IMR-90 (cell line): ENCODE measurements at regions not wholly inside any gene's neighbourhood (a gene's known extent, or its start where the extent isn't known, plus 50 kb on each side); places are given as distances from the start of the nearest gene placed in this dataset.
"Not testable (repeated sequence)": the region's sequence is repeated elsewhere in the genome, so short reads cannot be mapped to it uniquely, and the experiment has no call there.

Experiments used
- ATAC-seq: fragments of 200-7000 bp; cut with Tn5 transposase; 2 replicates; pipeline ENCODE4 v1.9.1; 2020; ENCODE audit warnings: low read depth, mild to moderate bottlenecking, moderate library complexity
- BruUV-seq: library from RNA; stranded (reverse); fragments of 400-500 nt; replicated peaks from 2 replicates; lab custom pipeline; 2021; lab: Mats Ljungman, UMichigan
- CTCF ChIA-PET: fragments of 300-600 bp; formaldehyde crosslinking; extraction: SDS; loops from one replicate; lab custom pipeline; 2021; ENCODE audit warnings: antibody characterized with exemption; lab: Yijun Ruan, JAX
- POLR2A ChIA-PET: fragments of 300-600 bp; sonication (Branson Sonifier 250); formaldehyde crosslinking; loops from one replicate; lab custom pipeline; 2022; ENCODE audit warnings: antibody characterized with exemption; ENCODE audit not compliant: unreplicated experiment; lab: Charles Lee
- DNase-seq: peaks from one replicate; pipeline ENCODE4 v3.0.0; 2013
- H2AFZ ChIP-seq: replicated peaks from 2 replicates; pipeline ENCODE3; 2013; ENCODE audit warnings: low read length, mild to moderate bottlenecking; ENCODE audit not compliant: poor library complexity
- H2AK5ac ChIP-seq: 2 replicates; pipeline ENCODE4 v1.6.1; 2013; ENCODE audit warnings: low read depth, low read length, inconsistent platforms
- H2AK9ac ChIP-seq: replicated peaks from 2 replicates; pipeline ENCODE3; 2013; ENCODE audit warnings: mild to moderate bottlenecking, low read depth, low read length, moderate library complexity; ENCODE audit not compliant: poor library complexity
- H2BK120ac ChIP-seq: 2 replicates; pipeline ENCODE4 v1.6.1; 2013; ENCODE audit warnings: low read depth, low read length, inconsistent platforms
- H2BK15ac ChIP-seq: 3 replicates; pipeline ENCODE4 v1.6.1; 2013; ENCODE audit warnings: low read depth, low read length, inconsistent platforms
- H2BK20ac ChIP-seq: 2 replicates; pipeline ENCODE4 v1.6.1; 2013; ENCODE audit warnings: low read depth, mild to moderate bottlenecking, inconsistent platforms, low read length, moderate library complexity
- H2BK5ac ChIP-seq: 2 replicates; pipeline ENCODE4 v1.6.1; 2013; ENCODE audit warnings: mild to moderate bottlenecking, low read depth, low read length, inconsistent platforms; ENCODE audit not compliant: poor library complexity, severe bottlenecking
- H3K14ac ChIP-seq: replicated peaks from 2 replicates; pipeline ENCODE4 v1.6.1; 2013; ENCODE audit warnings: low read depth, low read length, inconsistent platforms
- H3K18ac ChIP-seq: 2 replicates; pipeline ENCODE4 v1.6.1; 2013; ENCODE audit warnings: low read depth, low read length, control low read depth
- H3K23ac ChIP-seq: 2 replicates; pipeline ENCODE4 v1.6.1; 2013; ENCODE audit warnings: low read depth, low read length, inconsistent platforms
- H3K27ac ChIP-seq: 2 replicates; pipeline ENCODE4 v1.5.1; 2013; ENCODE audit warnings: mild to moderate bottlenecking, control low read depth, low read length; ENCODE audit not compliant: insufficient read depth
- H3K27me3 ChIP-seq: 2 replicates; pipeline ENCODE4 v1.6.1; 2013; ENCODE audit warnings: low read length; ENCODE audit not compliant: control insufficient read depth, insufficient read depth
- H3K36me3 ChIP-seq: 2 replicates; pipeline ENCODE4 v1.6.1; 2013; ENCODE audit warnings: low read length, mixed read lengths; ENCODE audit not compliant: control insufficient read depth, insufficient read depth
- H3K4ac ChIP-seq: 2 replicates; pipeline ENCODE4 v1.6.1; 2013; ENCODE audit warnings: low read depth, low read length, inconsistent platforms
- H3K4me1 ChIP-seq: 2 replicates; pipeline ENCODE4 v1.6.1; 2013; ENCODE audit warnings: low read length, mixed read lengths; ENCODE audit not compliant: control insufficient read depth, insufficient read depth
- H3K4me2 ChIP-seq: 2 replicates; pipeline ENCODE4 v1.6.1; 2013; ENCODE audit warnings: low read depth, mild to moderate bottlenecking, control low read depth, low read length, moderate library complexity
- H3K4me3 ChIP-seq: 2 replicates; pipeline ENCODE4 v1.5.1; 2013; ENCODE audit warnings: low read depth, mild to moderate bottlenecking, control low read depth, low read length, moderate library complexity; ENCODE audit not compliant: insufficient read depth
- H3K56ac ChIP-seq: 2 replicates; pipeline ENCODE4 v1.6.1; 2013; ENCODE audit warnings: low read length, inconsistent platforms; ENCODE audit not compliant: insufficient read depth; ENCODE audit errors: extremely low read depth
- H3K79me1 ChIP-seq, 2 experiments: 2 replicates each; pipeline ENCODE4 v1.6.1; 2013; ENCODE audit warnings: low read length in 2 of 2, inconsistent platforms in 1 of 2, low read depth in 1 of 2
- H3K9ac ChIP-seq: 2 replicates; pipeline ENCODE4 v1.6.1; 2013; ENCODE audit warnings: low read depth, low read length, control low read depth
- H3K9me1 ChIP-seq: 2 replicates; pipeline ENCODE4 v1.6.1; 2013; ENCODE audit warnings: low read length, inconsistent platforms; ENCODE audit not compliant: insufficient read depth
- H3K9me3 ChIP-seq: 2 replicates; pipeline ENCODE4 v1.6.1; 2013; ENCODE audit warnings: low read length; ENCODE audit not compliant: control insufficient read depth, insufficient read depth
- H4K20me1 ChIP-seq: 2 replicates; pipeline ENCODE4 v1.6.1; 2013; ENCODE audit warnings: low read length, inconsistent platforms; ENCODE audit not compliant: insufficient read depth
- H4K5ac ChIP-seq: 2 replicates; pipeline ENCODE4 v1.6.1; 2013; ENCODE audit warnings: mild to moderate bottlenecking, low read depth, low read length, control low read depth
- H4K8ac ChIP-seq, 2 experiments: 2 replicates each; pipeline ENCODE4 v1.6.1; 2013; ENCODE audit warnings: low read depth in 2 of 2, low read length in 2 of 2, control low read depth in 1 of 2, inconsistent platforms in 1 of 2
- H4K91ac ChIP-seq: 2 replicates; pipeline ENCODE4 v1.6.1; 2013; ENCODE audit warnings: low read depth, low read length, inconsistent platforms; ENCODE audit not compliant: insufficient read depth
- WGBS, 2 experiments: methylation state at CpG; one replicate each; pipeline versions ENCODE4 v1.1.5 to v1.1.7; 2013; ENCODE audit warnings: missing lambda C conversion rate in 2 of 2; ENCODE audit not compliant: insufficient read length in 1 of 2; ENCODE audit errors: extremely low coverage in 2 of 2; 5-methylcytosine and 5-hydroxymethylcytosine counted together
- dilution Hi-C: fragments of 300-500 bp; cut with HindIII; formaldehyde crosslinking; loops from one replicate; pipeline ENCODE4 v1.14.3; 2018; ENCODE audit warnings: low sequenced_read_pairs; ENCODE audit not compliant: unreplicated experiment
- in situ Hi-C: fragments of 300-500 bp; cut with MboI; formaldehyde crosslinking; loops from 3 replicates; pipeline ENCODE4 v1.14.3; 2019; ENCODE audit warnings: low sequenced_read_pairs, inconsistent platforms, mixed read lengths
- intact Hi-C: fragments of 100-400 bp; cut with micrococcal nuclease; formaldehyde crosslinking; loops from 2 replicates; pipeline ENCODE4 v1.10.0; 2022

DNA sequence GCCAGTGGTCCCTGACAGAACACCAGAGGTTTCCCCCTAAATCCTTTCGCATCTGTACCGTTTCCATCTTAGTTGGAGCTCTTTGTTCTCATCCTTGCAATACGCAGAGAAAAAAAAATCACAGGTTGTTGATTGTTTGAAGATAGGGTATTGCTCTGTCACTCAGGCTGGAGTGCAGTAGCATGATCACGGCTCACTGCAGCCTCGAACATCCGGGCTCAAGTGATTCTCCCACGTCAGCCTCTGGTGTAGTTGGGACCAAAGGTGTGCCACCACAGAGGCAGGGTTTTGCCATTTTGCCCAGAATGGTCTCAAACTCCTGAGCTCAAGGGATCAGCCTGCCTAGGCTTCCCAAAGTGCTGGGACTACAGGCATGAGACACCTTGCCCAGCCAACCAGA lies 185.9 kb downstream of the FAM72C start:
- H3K9me3 ChIP-seq, H3K56ac ChIP-seq, intact Hi-C loops, H3K14ac ChIP-seq, H3K9me1 ChIP-seq, H3K9ac ChIP-seq, H3K4me2 ChIP-seq, POLR2A ChIA-PET, H4K20me1 ChIP-seq, DNase-seq, H2BK5ac ChIP-seq, dilution Hi-C loops, H3K18ac ChIP-seq, H4K5ac ChIP-seq, H2AK5ac ChIP-seq, H4K8ac ChIP-seq, H3K79me1 ChIP-seq, H3K23ac ChIP-seq, H2AFZ ChIP-seq, BruUV-seq, H2AK9ac ChIP-seq, H2BK120ac ChIP-seq, H2BK20ac ChIP-seq, H3K36me3 ChIP-seq, H4K91ac ChIP-seq, H3K4me1 ChIP-seq, H2BK15ac ChIP-seq, H3K4me3 ChIP-seq, CTCF ChIA-PET, H3K27me3 ChIP-seq, ATAC-seq, H3K4ac ChIP-seq, in situ Hi-C loops, H3K27ac ChIP-seq: not testable (repeated sequence)
- WGBS, 2 experiments: no CpG with 5 or more reads among the region's 7 CpGs

DNA sequence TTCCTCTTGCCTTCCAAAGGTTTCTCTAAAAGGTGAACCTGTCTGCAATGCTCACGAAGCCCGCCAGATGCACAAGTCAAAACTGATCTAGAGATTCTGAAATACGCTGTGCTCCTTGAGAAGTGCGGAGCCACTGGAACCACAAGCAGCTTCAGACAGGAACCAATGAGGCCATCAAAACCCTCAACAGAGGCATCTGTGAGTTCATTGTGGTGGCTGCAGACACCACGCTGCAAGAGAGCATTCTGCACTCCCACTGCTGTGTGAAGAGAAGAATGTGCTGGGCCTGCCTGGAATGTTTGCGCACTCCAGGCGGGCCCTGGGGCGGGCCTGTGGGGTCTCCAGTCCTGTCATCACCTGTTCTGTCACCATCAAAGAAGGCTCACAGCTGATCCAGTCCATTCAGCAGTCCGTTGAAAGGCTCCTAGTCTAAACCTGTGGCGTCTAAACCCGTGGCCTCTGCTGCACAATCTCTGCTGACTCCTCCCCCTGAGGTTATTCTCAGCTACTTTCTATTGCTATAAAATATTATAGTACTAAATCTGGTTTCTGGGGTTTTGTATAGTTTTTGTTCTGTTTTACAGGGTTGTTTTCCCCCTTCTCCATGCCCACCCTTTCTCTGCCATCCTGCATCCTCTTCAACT lies 187.4 kb downstream of the FAM72C start:
- H2BK5ac ChIP-seq, H2BK20ac ChIP-seq, in situ Hi-C loops, H3K79me1 ChIP-seq, dilution Hi-C loops, H3K14ac ChIP-seq, H2AK9ac ChIP-seq, H3K23ac ChIP-seq, H2BK120ac ChIP-seq, H3K4ac ChIP-seq, H3K27me3 ChIP-seq, BruUV-seq, H4K5ac ChIP-seq, H3K9me1 ChIP-seq, DNase-seq, H3K4me3 ChIP-seq, H3K9ac ChIP-seq, H3K27ac ChIP-seq, H3K4me1 ChIP-seq, H3K4me2 ChIP-seq, H2AK5ac ChIP-seq, H4K20me1 ChIP-seq, POLR2A ChIA-PET, H3K18ac ChIP-seq, H4K91ac ChIP-seq, CTCF ChIA-PET, H2BK15ac ChIP-seq, H3K9me3 ChIP-seq, H2AFZ ChIP-seq, H3K56ac ChIP-seq, intact Hi-C loops, H3K36me3 ChIP-seq, H4K8ac ChIP-seq, ATAC-seq: not testable (repeated sequence)
- WGBS, 2 experiments: no CpG with 5 or more reads among the region's 11 CpGs
